GM18861 (cell line): ENCODE measurements at regions not wholly inside any gene's neighbourhood (a gene's known extent, or its start where the extent isn't known, plus 50 kb on each side); places are given as distances from the start of the nearest gene placed in this dataset.
A peak's percentile ranks its signal among the peaks of the same experiment; 100 is the strongest.

Experiments used
- ATAC-seq: cut with Tn5 transposase; IDR thresholded peaks from one replicate; pipeline ENCODE4 v1.9.1; 2021; ENCODE audit not compliant: unreplicated experiment

DNA sequence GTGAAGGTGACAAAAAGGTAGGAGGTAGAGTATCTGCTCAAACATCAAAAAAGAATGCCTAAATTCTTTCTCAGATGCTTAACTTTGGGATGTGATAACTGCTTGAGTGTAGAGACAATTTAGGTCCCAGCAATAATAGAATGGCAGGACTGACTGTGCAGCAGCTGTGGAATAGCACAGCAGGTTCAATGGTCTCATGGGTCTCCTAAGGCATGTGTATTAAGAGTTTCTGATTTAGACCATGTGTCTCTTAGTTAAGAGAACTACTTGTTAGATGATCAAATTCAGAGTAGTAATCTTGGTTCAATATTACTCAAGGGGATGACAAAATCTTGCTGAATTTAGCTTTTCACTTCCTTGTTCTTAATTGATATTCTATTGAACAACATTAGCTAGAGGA is 72.0 kb downstream of the ALX1 start:
- no peak for ATAC-seq

DNA sequence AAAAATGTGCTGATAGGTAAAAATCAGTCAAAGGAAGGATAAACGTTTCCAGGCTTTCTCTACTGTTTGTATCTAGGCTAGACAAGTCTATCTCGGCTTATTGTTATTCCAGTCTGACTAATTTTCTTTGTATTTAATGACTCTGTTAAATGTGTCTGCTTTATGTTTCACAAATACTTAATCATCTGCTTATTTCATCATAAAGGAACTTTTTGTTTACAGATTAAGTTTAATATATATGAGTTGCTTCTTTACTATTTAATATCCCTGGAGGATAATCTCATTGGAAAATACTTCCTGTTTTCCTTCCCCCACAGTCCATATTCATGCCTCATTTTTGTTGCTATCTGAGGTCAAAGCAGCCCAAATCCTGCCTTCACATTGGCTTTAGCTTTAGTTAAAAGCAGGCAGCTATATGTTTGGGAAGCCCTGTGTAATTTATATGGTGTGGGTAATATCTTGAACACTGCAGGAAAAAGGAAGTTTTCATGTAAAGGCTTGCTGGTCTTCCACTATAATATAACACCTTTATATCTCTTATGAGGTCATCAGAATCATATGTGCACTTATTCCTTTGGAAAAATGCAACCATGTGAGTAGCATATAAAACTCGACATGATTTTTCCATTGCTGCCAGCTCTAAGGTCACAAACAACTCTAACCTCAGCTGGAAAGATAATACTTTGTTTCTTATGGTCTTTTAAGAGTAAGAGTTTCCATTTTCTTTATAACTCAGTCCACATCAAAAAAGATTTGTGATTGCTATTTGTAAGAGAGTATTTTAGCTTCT is 76.8 kb downstream of the ALX1 start:
- ATAC-seq, result no peak

DNA sequence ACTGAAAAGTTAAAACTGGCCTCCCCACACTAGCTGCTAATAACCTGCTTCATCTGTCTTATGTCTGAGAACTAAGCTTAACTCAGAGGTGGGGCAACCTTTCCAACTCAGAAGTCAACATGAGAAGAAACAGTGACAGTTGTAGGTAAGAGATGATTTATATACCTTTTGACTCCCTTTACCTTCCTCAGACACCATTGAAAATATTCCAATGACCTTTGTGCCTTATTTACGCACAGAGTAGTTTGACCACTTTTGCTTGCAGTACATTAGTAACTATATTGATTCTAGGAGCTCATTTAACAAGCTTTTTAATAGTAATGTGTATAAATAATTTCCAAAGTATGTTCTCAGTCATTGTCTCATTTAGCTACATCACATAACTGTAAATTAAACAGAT is 77.6 kb downstream of the ALX1 start:
- ATAC-seq, result no peak

DNA sequence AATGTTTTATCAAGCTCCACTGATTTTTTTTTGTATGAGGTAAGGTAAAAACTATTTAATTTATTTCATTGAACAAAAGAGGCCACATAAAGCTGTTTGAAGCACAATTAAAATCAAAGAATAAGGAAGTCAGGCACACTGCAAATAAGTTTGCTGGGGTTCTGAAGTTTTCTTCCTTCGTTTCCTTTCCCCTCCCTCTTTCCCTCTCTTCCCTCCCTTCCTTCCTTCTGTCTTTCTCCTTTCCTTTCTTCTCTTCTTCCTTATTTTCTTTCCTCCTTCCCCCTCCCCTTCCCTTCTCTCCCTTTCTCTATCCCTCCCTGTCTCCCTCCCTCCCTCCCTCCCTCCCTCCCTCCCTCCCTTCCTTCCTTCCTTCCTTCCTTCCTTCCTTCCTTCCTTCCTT is 78.7 kb downstream of the ALX1 start:
- no peak for ATAC-seq

DNA sequence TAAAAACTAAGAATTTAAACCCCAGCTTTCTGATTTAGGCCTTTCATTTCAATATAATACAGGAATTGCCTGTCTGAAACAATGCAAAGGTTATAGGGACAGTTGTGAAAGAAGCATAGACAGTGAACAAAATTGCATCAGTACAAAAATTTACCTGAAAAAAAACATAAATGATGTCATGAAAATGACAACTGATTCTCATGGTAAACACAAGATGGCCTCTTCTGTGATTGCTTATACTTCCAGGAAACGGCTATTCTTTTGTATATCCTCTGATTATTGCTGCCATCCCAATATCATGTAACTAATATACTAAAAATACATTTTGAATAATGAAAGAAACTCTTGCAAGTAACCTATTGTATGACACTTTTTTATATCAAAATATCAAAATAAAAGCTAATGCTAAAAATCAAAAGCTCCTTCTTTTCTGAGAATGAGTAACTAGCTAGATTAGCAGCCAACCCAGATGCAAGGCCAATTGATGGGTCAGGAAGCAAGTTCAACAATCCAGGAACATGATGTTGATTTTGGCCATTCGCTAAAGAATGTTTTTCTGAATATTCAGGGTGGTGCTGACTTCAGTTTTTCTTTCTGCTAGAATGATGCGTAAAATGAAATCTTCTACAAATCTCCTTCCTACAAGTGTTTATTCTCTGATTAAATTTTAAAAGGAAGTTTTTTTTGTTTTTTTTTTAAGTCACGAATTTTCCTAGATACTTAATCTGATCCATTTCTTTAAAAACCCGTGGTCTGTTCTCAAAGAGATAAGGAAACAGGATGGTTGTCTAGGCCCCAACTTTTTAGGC is 83.6 kb downstream of the ALX1 start:
- no peak for ATAC-seq

DNA sequence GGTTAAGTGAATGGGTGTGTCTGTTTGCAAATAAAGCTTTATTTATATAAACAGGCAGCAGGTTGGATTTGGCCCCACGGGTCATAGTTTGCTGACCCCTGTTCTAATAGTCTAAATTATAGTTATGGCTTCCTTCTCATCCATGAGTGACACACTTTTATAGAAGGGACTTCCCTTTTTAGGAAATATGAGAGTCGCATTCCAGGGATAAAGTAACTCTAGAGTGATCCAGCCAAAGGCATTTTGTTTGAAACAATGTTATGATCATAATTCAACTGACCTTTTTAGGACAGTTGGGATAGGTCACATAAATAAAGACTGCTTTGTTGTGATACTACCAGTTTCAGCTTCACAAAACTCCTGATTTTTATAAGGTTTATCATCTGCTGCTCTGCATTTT is 87.9 kb downstream of the ALX1 start:
- ATAC-seq, result no peak

DNA sequence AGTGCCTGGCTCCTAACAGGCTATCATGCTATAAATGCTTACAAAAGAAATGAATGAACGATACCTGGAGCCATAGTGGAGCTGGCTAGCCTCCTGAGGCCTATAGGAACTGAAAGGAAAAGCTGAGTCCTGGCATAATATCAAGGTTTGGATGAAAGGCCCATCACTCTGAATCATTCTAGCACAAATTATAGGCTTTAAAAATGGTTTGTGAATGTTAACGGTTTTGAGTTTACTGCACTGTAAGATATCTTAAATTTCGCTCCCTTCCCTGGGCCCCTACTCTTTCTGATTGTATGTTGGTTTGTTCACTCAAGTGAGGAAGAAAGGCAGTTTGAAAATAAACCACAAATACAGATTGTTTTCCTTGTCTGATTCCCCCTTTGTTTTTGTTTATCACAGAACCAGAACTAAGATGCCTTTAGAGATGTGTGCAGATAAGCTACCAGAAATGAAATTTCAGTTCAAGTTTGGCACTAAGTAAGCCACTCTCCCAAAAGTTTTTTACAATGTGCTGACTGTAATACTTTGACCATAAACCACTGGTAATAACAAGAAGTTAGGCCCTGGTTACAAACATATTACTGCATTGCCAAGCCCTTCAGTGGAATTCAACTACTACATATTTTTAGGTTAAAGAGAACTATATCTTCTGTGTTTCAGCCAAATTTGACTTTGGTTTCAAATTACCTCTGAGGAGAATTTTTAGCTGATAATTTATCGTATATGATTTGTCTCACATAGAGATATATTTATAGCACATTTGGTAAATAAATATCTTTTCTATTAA is 89.5 kb downstream of the ALX1 start:
- ATAC-seq, result no peak

DNA sequence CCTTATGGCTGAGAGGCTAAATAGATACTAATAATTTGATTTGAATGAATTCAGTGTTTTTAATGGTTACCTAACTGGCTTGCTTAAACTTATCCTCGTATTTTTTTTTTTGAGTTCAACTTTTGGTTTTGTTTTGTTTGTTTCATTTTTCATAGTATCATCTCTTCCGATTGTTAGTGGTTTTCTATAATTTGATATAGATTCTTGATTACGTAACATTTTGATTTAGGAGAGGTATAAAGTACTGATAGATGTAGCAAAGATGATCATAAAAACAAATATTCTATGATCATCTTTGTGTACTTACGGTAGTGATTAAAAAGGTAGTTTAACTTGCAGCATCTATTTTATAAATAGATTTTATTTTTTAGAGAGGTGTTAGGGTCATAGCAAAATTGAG is 93.0 kb downstream of the ALX1 start:
- ATAC-seq, result no peak

DNA sequence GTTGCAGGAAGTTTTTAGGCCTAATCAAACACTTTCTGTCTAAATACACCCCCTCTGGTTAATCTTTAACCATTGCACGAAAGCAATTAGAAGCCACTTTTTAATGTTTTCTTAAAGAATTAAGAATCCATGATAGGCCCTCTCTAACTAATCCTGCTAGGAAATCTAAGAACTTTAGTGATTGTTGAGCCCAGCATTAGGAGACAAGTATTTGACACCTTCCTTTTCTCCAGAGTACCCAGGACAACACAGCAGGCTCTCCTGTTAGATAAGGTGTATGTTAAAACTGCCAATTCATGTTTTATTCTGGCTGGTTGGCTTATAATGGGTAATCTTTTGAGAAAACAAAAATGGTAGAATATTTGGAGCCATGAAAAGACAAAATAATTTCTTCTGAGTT is 95.0 kb downstream of the ALX1 start:
- ATAC-seq, result no peak

DNA sequence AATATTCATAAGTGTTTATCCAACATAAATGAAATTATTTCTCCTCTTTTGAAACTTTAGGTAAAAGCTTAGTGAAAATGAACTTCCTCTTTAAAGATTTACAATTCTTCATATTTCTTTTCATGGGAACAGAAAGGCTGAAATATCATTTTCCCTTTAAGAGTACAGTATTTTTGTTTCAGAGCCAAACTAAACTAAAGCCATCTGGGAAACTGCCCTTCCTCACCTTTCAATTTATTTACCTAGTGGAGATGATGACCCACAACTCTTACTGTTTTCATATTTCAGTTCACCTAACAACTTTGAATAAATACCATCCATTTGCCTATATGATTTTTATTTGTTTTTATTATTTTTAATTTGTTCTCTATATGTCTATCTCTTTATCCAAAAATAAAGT is 105.4 kb downstream of the ALX1 start:
- no peak for ATAC-seq

DNA sequence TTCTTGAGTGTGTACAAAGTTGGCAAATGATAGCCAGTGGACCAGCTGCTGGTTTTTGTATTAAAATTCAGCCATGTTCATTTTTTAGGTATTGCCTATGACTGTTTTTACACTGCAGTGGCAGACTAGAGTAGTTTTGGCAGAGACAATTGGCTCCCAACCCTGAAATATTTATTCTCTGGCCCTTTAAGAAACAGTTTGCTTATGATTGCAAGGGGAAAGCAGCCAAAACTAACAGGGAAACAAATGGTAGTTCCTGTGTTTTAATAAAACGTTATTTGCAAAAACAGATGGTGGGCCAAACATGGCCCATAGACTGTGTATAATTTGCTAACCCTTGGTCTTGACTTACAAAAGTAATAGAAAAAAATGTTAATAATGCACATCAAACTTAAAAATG is 110.2 kb downstream of the ALX1 start:
- no peak for ATAC-seq

DNA sequence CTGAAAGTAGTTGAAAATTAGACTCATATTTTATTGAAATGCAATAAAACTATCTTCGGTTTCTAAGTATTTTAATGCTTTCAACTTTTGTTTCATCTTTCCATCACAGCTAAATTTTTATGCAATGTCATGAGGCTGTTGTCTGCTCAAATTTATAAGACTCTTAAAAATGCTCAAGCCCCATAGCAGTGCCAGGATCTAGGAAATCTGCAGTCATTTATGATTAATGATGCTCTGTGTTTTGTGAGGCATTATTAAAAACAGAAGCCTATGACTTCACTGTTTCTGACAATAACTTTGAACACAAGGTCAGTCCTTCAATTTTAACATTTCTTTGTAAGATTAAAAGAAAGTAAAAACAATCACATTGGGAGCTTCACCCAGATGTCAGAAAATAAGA is 112.5 kb downstream of the ALX1 start:
- ATAC-seq, result no peak

DNA sequence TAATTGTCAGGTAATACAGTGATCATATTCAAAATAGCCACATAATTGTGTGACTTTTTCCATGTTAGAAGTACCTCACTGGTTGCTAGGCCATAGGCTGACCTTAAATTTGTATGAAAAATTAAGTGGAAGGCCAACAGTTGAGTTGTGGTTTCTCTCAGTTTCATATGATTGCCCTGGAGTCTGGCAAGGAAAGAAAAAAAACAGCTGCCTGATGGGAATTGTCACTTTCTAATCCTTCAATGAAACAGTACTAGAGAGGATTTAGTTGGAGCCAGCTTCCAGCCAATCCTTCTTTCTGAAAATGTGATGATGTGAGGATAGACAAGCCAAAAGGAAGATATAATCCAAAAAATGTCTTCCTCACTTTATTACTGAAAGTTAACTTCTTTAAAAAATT is 113.6 kb downstream of the ALX1 start:
- ATAC-seq, result no peak

DNA sequence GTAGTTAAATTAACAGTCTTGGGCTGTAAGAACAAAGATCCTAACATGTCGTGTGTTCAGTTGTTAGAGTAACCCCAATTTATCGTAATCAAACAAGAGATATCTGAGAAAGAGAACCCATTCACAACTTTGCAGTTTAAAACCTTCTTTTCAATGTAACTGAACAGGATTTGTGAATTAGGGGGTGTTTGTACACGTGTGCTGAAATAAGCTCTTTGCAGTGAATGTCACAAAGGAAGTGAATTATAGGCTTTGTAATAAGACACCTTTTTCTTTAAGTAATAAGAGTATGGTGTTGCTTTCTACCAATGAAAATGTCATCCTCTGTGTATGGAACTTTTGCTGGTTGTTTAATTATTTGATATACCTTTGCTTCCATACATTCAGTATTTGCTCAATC is 114.0 kb downstream of the ALX1 start:
- ATAC-seq, result no peak

DNA sequence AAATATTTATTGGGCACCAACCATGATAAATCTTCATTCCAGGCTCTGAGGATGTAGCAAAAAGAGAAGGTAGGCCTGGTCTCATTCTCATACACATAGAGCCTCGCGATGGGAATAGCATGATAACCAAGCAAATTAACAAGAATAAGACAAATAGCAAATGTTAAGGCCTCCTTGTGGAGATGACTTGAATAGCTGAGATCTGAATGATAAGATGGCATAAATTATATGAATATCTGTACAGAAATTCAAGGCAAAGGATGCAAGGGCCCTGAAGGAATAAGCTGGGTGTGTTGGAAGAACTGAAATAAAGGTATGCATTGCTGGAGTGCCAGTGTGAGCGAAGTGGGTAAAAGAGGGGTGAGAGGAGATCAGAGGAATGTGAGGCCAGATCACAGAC is 114.8 kb downstream of the ALX1 start:
- no peak for ATAC-seq

DNA sequence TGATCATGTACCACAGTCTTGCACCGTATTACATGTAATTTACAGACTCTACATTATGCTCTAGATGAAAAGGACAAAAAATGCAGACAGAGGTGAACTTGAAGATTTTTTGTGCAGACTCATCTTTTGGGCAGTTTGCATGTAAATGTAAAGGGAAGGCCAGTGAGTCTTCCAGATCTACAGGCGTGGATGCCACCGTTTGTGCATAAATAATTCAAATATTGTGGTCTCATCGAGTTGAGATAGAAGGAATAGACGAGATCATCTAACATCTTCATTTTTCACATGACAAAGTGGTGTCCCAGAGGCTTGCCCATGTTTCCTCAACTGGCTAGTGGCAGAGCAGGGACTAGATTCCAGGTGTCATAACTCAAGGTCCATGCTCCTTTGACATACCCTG is 125.2 kb downstream of the ALX1 start:
- ATAC-seq, result no peak

DNA sequence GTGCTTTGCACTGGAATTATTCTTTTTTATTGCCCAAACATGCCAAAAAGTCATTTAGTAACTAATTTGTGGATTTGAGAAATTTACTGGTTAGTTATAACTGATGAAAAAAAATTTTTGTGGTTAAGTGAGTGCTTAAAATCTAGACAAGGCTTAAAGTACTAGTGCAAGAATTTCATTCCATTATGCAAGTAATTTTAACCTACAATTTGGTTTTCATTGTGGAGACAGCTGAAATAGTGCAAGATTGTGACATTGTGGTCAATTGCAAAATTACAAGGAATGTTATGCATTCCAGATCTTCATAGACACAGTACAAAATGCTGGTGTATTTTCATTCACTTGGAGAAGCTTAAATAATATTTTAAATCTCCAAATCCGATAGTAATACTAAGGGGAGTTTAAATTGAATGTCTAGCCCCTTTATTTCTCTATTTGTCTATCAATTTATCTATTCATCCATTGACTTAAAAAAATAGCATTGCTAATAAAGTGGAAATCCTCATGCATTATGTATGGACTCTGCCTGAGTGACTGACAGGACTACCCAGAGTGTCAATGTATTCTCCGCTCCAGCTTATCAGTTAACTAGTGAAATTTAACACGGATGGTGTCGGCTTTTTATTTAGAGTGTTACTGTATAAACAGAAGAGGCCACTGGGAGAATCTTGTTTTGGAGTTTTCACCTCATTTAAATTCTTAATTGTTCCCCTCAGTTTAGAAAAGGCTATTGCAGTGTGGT is 125.9 kb downstream of the ALX1 start:
- no peak for ATAC-seq

DNA sequence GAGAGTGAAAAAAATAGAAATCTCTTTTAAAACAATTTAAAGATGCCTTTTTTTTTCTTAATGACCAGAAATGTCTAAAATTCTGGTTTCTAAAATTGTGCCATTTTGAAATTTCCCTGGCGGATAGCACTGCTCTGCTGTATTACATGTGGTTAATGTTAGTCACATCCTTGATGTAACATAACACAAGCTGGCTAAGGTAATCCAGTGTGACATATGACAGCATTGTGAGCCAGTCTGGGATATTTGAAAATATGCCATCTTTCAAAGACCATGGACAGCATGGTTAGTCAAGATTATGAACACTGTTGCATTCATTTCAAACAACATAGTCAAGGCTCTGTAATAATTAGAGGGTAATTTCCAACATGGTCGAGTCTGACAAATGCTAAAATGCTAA is 133.2 kb downstream of the ALX1 start:
- ATAC-seq, result no peak

DNA sequence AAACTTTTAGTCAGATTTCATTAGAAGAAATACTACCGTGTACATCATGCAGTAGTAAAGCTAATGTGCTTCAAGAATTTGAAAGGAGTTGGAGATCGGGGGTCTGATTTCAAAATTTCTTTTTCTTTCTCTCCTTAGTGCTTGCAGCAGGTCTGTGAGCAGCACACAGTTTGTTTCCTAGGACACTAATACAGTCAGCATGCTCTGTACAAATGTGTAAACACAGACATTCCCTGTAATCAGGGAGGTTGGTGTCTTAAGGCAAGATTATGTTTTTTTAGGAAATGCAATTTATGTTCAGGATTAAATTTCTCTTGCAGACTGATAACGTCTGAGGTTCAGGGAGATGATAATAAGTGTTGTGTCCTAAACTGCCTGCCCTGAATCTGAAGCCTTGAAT is 142.7 kb downstream of the ALX1 start:
- ATAC-seq, result no peak

DNA sequence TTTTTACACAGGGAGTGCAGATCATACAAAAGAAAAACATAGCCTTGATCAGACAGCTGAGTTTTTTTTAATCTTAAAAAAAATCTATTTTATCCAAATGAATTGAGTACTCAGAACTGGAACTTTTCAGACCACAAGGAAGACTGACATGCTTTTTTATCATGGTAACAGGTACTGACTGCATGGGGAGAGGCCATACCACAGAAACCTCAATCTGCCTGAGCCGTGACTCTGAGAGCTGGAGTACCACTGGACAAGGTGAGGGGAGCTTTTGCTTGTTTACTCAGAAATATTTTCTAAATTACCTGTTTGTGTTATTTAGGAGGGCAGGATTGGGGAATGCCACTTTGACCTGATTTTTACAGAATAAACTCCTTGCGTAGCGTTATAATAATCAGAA is 143.9 kb downstream of the ALX1 start:
- ATAC-seq, result peak; percentile 49
